NB4 (cell line): ENCODE measurements at regions not wholly inside any gene's neighbourhood (a gene's known extent, or its start where the extent isn't known, plus 50 kb on each side); places are given as distances from the start of the nearest gene placed in this dataset.

Source experiments
- CTCF ChIP-seq: IDR thresholded peaks from one replicate; pipeline ENCODE4 v1.5.1; 2012; ENCODE audit warnings: low read depth, low read length
- MAX ChIP-seq: IDR thresholded peaks from 2 replicates; pipeline ENCODE4 v1.6.1; 2011; ENCODE audit warnings: low read depth, low read length
- MYC ChIP-seq: IDR thresholded peaks from 2 replicates; pipeline ENCODE4 v1.6.1; 2011; ENCODE audit warnings: low read depth, low read length
- POLR2A ChIP-seq: IDR thresholded peaks from 2 replicates; pipeline ENCODE4 v1.6.1; 2011; ENCODE audit warnings: mild to moderate bottlenecking; ENCODE audit not compliant: insufficient read length; ENCODE audit errors: extremely low read depth

- TF ChIP-seq CTCF = no peak
- TF ChIP-seq POLR2A = no peak
- no peak for TF ChIP-seq MYC
- no peak for TF ChIP-seq MAX
These were observed 194.2 kb upstream of the DNAJC19 start for GRCh38 chr3:181183764-181184163.
